GM18499 (cell line): ENCODE measurements at regions not wholly inside any gene's neighbourhood (a gene's known extent, or its start where the extent isn't known, plus 50 kb on each side); places are given as distances from the start of the nearest gene placed in this dataset.
"Not testable (repeated sequence)": the region's sequence is repeated elsewhere in the genome, so short reads cannot be mapped to it uniquely, and the experiment has no call there.

Experiments used
- ATAC-seq: cut with Tn5 transposase; IDR thresholded peaks from one replicate; pipeline ENCODE4 v1.9.1; 2021; ENCODE audit warnings: moderate number of reproducible peaks; ENCODE audit not compliant: insufficient read depth, unreplicated experiment

GRCh38 chr3:87898971-87899370 is 159.8 kb downstream of the CGGBP1 start:
- no peak for ATAC-seq

GRCh38 chr3:87895983-87896382 is 162.8 kb downstream of the CGGBP1 start:
- ATAC-seq = no peak

GRCh38 chr3:87873136-87873535 is 185.7 kb downstream of the CGGBP1 start:
- no peak for ATAC-seq

- no peak for ATAC-seq
These were observed 191.8 kb downstream of the CGGBP1 start for GRCh38 chr3:87867001-87867400.

- ATAC-seq = no peak
These were observed 202.7 kb downstream of the CGGBP1 start for GRCh38 chr3:87856126-87856525.

- no peak for ATAC-seq
These were observed 203.2 kb downstream of the CGGBP1 start for GRCh38 chr3:87855616-87856015.

- no peak for ATAC-seq
These were observed 203.6 kb downstream of the CGGBP1 start for GRCh38 chr3:87855211-87855610.

- ATAC-seq = no peak
These were observed 210.8 kb downstream of the CGGBP1 start for GRCh38 chr3:87848003-87848402.

GRCh38 chr3:87837076-87837475 is 221.7 kb downstream of the CGGBP1 start:
- no peak for ATAC-seq

- ATAC-seq = no peak
These were observed 222.8 kb downstream of the CGGBP1 start for GRCh38 chr3:87836026-87836425.

GRCh38 chr3:87835236-87835635 is 223.6 kb downstream of the CGGBP1 start:
- no peak for ATAC-seq

GRCh38 chr3:87834327-87834726 is 224.5 kb downstream of the CGGBP1 start:
- ATAC-seq = no peak

- ATAC-seq = no peak
These were observed 225.8 kb downstream of the CGGBP1 start for GRCh38 chr3:87833039-87833377.

GRCh38 chr3:87828046-87828445 is 230.8 kb downstream of the CGGBP1 start:
- ATAC-seq = no peak

- ATAC-seq = no peak
These were observed 236.2 kb downstream of the CGGBP1 start for GRCh38 chr3:87822563-87822962.

GRCh38 chr3:87813503-87813902 is 245.3 kb downstream of the CGGBP1 start:
- not testable (repeated sequence) for ATAC-seq

GRCh38 chr3:87811953-87812352 is 246.9 kb downstream of the CGGBP1 start:
- no peak for ATAC-seq

- no peak for ATAC-seq
These were observed 248.3 kb downstream of the CGGBP1 start for GRCh38 chr3:87810452-87811016.

- peak; percentile 46 for ATAC-seq
These were observed 253.1 kb downstream of the CGGBP1 start for GRCh38 chr3:87805670-87806069.

- ATAC-seq = no peak
These were observed 257.4 kb downstream of the CGGBP1 start for GRCh38 chr3:87801409-87801808.

- no peak for ATAC-seq
These were observed 258.3 kb downstream of the CGGBP1 start for GRCh38 chr3:87800516-87800915.

- no peak for ATAC-seq
These were observed 260.2 kb downstream of the CGGBP1 start for GRCh38 chr3:87798567-87798947.
